ENCODE measurements at regions not wholly inside any gene's neighbourhood (a gene's known extent, or its start where the extent isn't known, plus 50 kb on each side); places are given as distances from the start of the nearest gene placed in this dataset.
A peak's percentile ranks its signal among the peaks of the same experiment; 100 is the strongest.

DNA sequence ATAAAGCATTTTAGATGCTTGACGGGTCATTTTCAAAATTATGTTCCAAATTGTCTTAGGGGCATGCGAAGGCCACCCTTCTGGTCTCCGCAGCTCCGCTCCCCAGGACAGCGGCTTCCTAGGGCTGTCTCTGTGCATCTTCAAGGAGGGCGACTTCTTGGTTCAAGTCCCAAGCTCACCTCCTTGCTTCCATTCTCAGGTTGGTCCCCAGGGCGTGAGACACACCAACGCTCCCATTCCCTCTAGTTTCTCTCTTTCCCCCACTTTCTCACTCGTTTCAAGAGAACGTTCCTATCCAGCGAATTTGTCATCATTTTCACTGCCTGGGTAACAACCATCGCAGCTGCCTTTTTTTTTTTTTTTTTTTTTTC is 109.4 kb upstream of the CCND2 start:
- no CpG with 5 or more reads among the region's 12 CpGs for WGBS, 2 donors (ENCODE audit: extremely low coverage in 2 of 2, insufficient read length in 2 of 2, insufficient replicate concordance in 1 of 2)
- no peak overlapping the region for H4K8ac ChIP-seq (ENCODE audit: low read depth, low read length)
- no peak overlapping the region for H2AK5ac ChIP-seq (ENCODE audit: low read depth, low read length)
- peak overlapping the region; percentile 1 for H3K18ac ChIP-seq (ENCODE audit: low read length)
- H3K36me3 ChIP-seq (replicated peaks in 1 of 2; ENCODE audit: control insufficient read depth in 2 of 2, insufficient read depth in 2 of 2, low read length in 2 of 2) = no peaks in the 10 kb centered on the region
- no peak overlapping the region for H3K27ac ChIP-seq (replicated peaks; ENCODE audit: low read length)
- H3K4me1 ChIP-seq (ENCODE audit: control insufficient read depth in 2 of 2, insufficient read depth in 1 of 2, low read depth in 1 of 2, low read length in 2 of 2) = peaks cover 0 to 11% of the 10 kb centered on the region in 2 donors
- H3K23ac ChIP-seq (ENCODE audit: low read depth, low read length, poor library complexity) = no peak overlapping the region
- no peak overlapping the region for H2BK5ac ChIP-seq (ENCODE audit: low read length)
- no peak overlapping the region for H3K14ac ChIP-seq (ENCODE audit: low read length)
- peak overlapping the region in 1 of 2 donors; percentile 37 for H3K4me3 ChIP-seq (ENCODE audit: low read length in 2 of 2)
- H3K9me3 ChIP-seq (replicated peaks in 1 of 2; ENCODE audit: control insufficient read depth in 2 of 2, insufficient read depth in 1 of 2, low read depth in 1 of 2, low read length in 2 of 2) = no peaks in the 10 kb centered on the region
- no peak overlapping the region for H4K91ac ChIP-seq (ENCODE audit: low read depth, low read length, poor library complexity)
- peaks cover 0 to 6% (median 4%) of the 10 kb centered on the region in 3 experiments for H3K27me3 ChIP-seq (ENCODE audit: control insufficient read depth in 3 of 3, insufficient read depth in 3 of 3, low read depth in 1 of 3, low read length in 3 of 3)
- no peaks in the 10 kb centered on the region for H3K79me1 ChIP-seq (ENCODE audit: low read depth, low read length)
- no peak for DNase-seq (ENCODE audit: low spot score)
- no peak overlapping the region for H3K9ac ChIP-seq (ENCODE audit: low read depth, low read length, poor library complexity)
- no peak overlapping the region for H2BK15ac ChIP-seq (ENCODE audit: low read length)
- H3K4ac ChIP-seq (ENCODE audit: low read length) = no peak overlapping the region
- H3K4me2 ChIP-seq (ENCODE audit: insufficient read depth, low read length, poor library complexity, severe bottlenecking) = peak overlapping the region; percentile 64
- no peak overlapping the region for H2AFZ ChIP-seq (ENCODE audit: low read length)
- no peak overlapping the region for H2BK120ac ChIP-seq (ENCODE audit: low read depth, low read length)
- no peak overlapping the region for H2BK12ac ChIP-seq (ENCODE audit: low read length)

GRCh38 chr12:4161718-4162117 is 111.8 kb upstream of the CCND2 start:
- no peak for DNase-seq (ENCODE audit: low spot score)
- Histone ChIP-seq H3K27me3 (ENCODE audit: control insufficient read depth in 3 of 3, insufficient read depth in 3 of 3, low read depth in 1 of 3, low read length in 3 of 3) (peaks cover 0 to 4% (median 0%) of the 10 kb centered on the region in 3 experiments), H3K79me1 (ENCODE audit: low read depth, low read length) (no peaks in the 10 kb centered on the region), H3K36me3 (replicated peaks in 1 of 2; ENCODE audit: control insufficient read depth in 2 of 2, insufficient read depth in 2 of 2, low read length in 2 of 2) (no peaks in the 10 kb centered on the region), H3K4me3 (ENCODE audit: low read length in 2 of 2) (no peak overlapping the region), H4K8ac (ENCODE audit: low read depth, low read length) (no peak overlapping the region), H4K91ac (ENCODE audit: low read depth, low read length, poor library complexity) (no peak overlapping the region), H3K23ac (ENCODE audit: low read depth, low read length, poor library complexity) (no peak overlapping the region), H2BK15ac (ENCODE audit: low read length) (no peak overlapping the region), H3K9ac (ENCODE audit: low read depth, low read length, poor library complexity) (no peak overlapping the region), H3K18ac (ENCODE audit: low read length) (no peak overlapping the region), H3K9me3 (replicated peaks in 1 of 2; ENCODE audit: control insufficient read depth in 2 of 2, insufficient read depth in 1 of 2, low read depth in 1 of 2, low read length in 2 of 2) (no peaks in the 10 kb centered on the region), H3K14ac (ENCODE audit: low read length) (no peak overlapping the region), H3K4me2 (ENCODE audit: insufficient read depth, low read length, poor library complexity, severe bottlenecking) (no peak overlapping the region), H2AK5ac (ENCODE audit: low read depth, low read length) (no peak overlapping the region), H3K4ac (ENCODE audit: low read length) (no peak overlapping the region), H2BK12ac (ENCODE audit: low read length) (peak overlapping the region; percentile 49), H2BK120ac (ENCODE audit: low read depth, low read length) (no peak overlapping the region), H3K4me1 (ENCODE audit: control insufficient read depth in 2 of 2, insufficient read depth in 1 of 2, low read depth in 1 of 2, low read length in 2 of 2) (peaks cover 0 to 11% of the 10 kb centered on the region in 2 donors), H2BK5ac (ENCODE audit: low read length) (no peak overlapping the region), H3K27ac (replicated peaks; ENCODE audit: low read length) (no peak overlapping the region), H2AFZ (ENCODE audit: low read length) (no peak overlapping the region)
- WGBS, 2 donors (ENCODE audit: extremely low coverage in 2 of 2, insufficient read length in 2 of 2, insufficient replicate concordance in 1 of 2) = no CpG with 5 or more reads among the region's 3 CpGs

GRCh38 chr12:4160314-4161040 is 113.1 kb upstream of the CCND2 start:
- H3K23ac ChIP-seq (ENCODE audit: low read depth, low read length, poor library complexity) = no peak overlapping the region
- no peak overlapping the region for H2BK120ac ChIP-seq (ENCODE audit: low read depth, low read length)

GRCh38 chr12:4159851-4160250 is 113.7 kb upstream of the CCND2 start:
- Histone ChIP-seq H3K36me3 (replicated peaks in 1 of 2; ENCODE audit: control insufficient read depth in 2 of 2, insufficient read depth in 2 of 2, low read length in 2 of 2) (no peaks in the 10 kb centered on the region), H3K79me1 (ENCODE audit: low read depth, low read length) (no peaks in the 10 kb centered on the region), H3K23ac (ENCODE audit: low read depth, low read length, poor library complexity) (no peak overlapping the region), H3K9ac (ENCODE audit: low read depth, low read length, poor library complexity) (no peak overlapping the region), H4K8ac (ENCODE audit: low read depth, low read length) (no peak overlapping the region), H2BK15ac (ENCODE audit: low read length) (no peak overlapping the region), H3K4me1 (ENCODE audit: control insufficient read depth in 2 of 2, insufficient read depth in 1 of 2, low read depth in 1 of 2, low read length in 2 of 2) (peaks cover 0 to 4% of the 10 kb centered on the region in 2 donors), H2BK120ac (ENCODE audit: low read depth, low read length) (no peak overlapping the region), H3K14ac (ENCODE audit: low read length) (no peak overlapping the region), H3K4me2 (ENCODE audit: insufficient read depth, low read length, poor library complexity, severe bottlenecking) (no peak overlapping the region), H3K27ac (replicated peaks; ENCODE audit: low read length) (no peak overlapping the region), H4K91ac (ENCODE audit: low read depth, low read length, poor library complexity) (no peak overlapping the region), H2BK5ac (ENCODE audit: low read length) (no peak overlapping the region), H3K9me3 (replicated peaks in 1 of 2; ENCODE audit: control insufficient read depth in 2 of 2, insufficient read depth in 1 of 2, low read depth in 1 of 2, low read length in 2 of 2) (no peaks in the 10 kb centered on the region), H2BK12ac (ENCODE audit: low read length) (no peak overlapping the region), H3K4me3 (ENCODE audit: low read length in 2 of 2) (no peak overlapping the region), H3K27me3 (ENCODE audit: control insufficient read depth in 3 of 3, insufficient read depth in 3 of 3, low read depth in 1 of 3, low read length in 3 of 3) (no peaks in the 10 kb centered on the region), H2AK5ac (ENCODE audit: low read depth, low read length) (no peak overlapping the region), H3K4ac (ENCODE audit: low read length) (no peak overlapping the region), H2AFZ (ENCODE audit: low read length) (no peak overlapping the region), H3K18ac (ENCODE audit: low read length) (no peak overlapping the region)
- DNase-seq (ENCODE audit: low spot score) = no peak
- no CpG with 5 or more reads among the region's 2 CpGs for WGBS, 2 donors (ENCODE audit: extremely low coverage in 2 of 2, insufficient read length in 2 of 2, insufficient replicate concordance in 1 of 2)

More at GRCh38 chr12:4160314-4161040, 113.1 kb upstream of the CCND2 start:
- no peaks in the 10 kb centered on the region for H3K79me1 ChIP-seq (ENCODE audit: low read depth, low read length)
- peaks cover 0 to 10% of the 10 kb centered on the region in 2 donors for H3K4me1 ChIP-seq (ENCODE audit: control insufficient read depth in 2 of 2, insufficient read depth in 1 of 2, low read depth in 1 of 2, low read length in 2 of 2)
- no peak overlapping the region for H3K9ac ChIP-seq (ENCODE audit: low read depth, low read length, poor library complexity)
- H3K4me2 ChIP-seq (ENCODE audit: insufficient read depth, low read length, poor library complexity, severe bottlenecking) = no peak overlapping the region
- H3K9me3 ChIP-seq (replicated peaks in 1 of 2; ENCODE audit: control insufficient read depth in 2 of 2, insufficient read depth in 1 of 2, low read depth in 1 of 2, low read length in 2 of 2) = no peaks in the 10 kb centered on the region
- no peaks in the 10 kb centered on the region for H3K36me3 ChIP-seq (replicated peaks in 1 of 2; ENCODE audit: control insufficient read depth in 2 of 2, insufficient read depth in 2 of 2, low read length in 2 of 2)
- H2BK12ac ChIP-seq (ENCODE audit: low read length) = no peak overlapping the region
- no peak for DNase-seq (ENCODE audit: low spot score)
- no peak overlapping the region for H3K14ac ChIP-seq (ENCODE audit: low read length)
- H2BK15ac ChIP-seq (ENCODE audit: low read length) = no peak overlapping the region
- WGBS, 2 donors (ENCODE audit: extremely low coverage in 2 of 2, insufficient read length in 2 of 2, insufficient replicate concordance in 1 of 2) = no CpG with 5 or more reads among the region's 2 CpGs
- no peak overlapping the region for H3K4me3 ChIP-seq (ENCODE audit: low read length in 2 of 2)
- no peak overlapping the region for H2AFZ ChIP-seq (ENCODE audit: low read length)
- H4K8ac ChIP-seq (ENCODE audit: low read depth, low read length) = no peak overlapping the region
- no peak overlapping the region for H2AK5ac ChIP-seq (ENCODE audit: low read depth, low read length)
- H3K18ac ChIP-seq (ENCODE audit: low read length) = no peak overlapping the region
- H4K91ac ChIP-seq (ENCODE audit: low read depth, low read length, poor library complexity) = no peak overlapping the region
- H2BK5ac ChIP-seq (ENCODE audit: low read length) = no peak overlapping the region
- H3K4ac ChIP-seq (ENCODE audit: low read length) = no peak overlapping the region
- no peak overlapping the region for H3K27ac ChIP-seq (replicated peaks; ENCODE audit: low read length)
- H3K27me3 ChIP-seq (ENCODE audit: control insufficient read depth in 3 of 3, insufficient read depth in 3 of 3, low read depth in 1 of 3, low read length in 3 of 3) = peaks cover 0 to under 1% (median 0%) of the 10 kb centered on the region in 3 experiments
